T-cell (primary cell): ENCODE measurements at regions not wholly inside any gene's neighbourhood (a gene's known extent, or its start where the extent isn't known, plus 50 kb on each side); places are given as distances from the start of the nearest gene placed in this dataset.

Source experiments
- ATAC-seq, 4 experiments: fragments of 200-7000 bp in 3 of 4; fragments of 150-1000 bp in 1 of 4; cut with Tn5 transposase; replicated peaks in 1 of 4; 1 replicate in 3 of 4; 2 replicates in 1 of 4; pipeline ENCODE4 v1.10.0; 2021; ENCODE audit warnings: moderate library complexity in 3 of 4, mild to moderate bottlenecking in 2 of 4, moderate number of reproducible peaks in 1 of 4
- CTCF ChIA-PET, 2 donors: fragments of 300-600 bp; sonication (Branson Sonifier 250); formaldehyde crosslinking; loops; one replicate each; lab custom pipeline; 2022; ENCODE audit warnings: antibody characterized with exemption in 2 of 2; lab: Charles Lee
- POLR2A ChIA-PET, 2 donors: fragments of 300-600 bp; sonication (Branson Sonifier 250); formaldehyde crosslinking; loops; one replicate each; lab custom pipeline; 2022; ENCODE audit warnings: antibody characterized with exemption in 2 of 2; lab: Charles Lee
- DNase-seq, 35 experiments: peaks; one replicate each; pipeline versions ENCODE4 v3.0.0 to v3.0.0-alpha.2; 2013 to 2023
- H3K27ac ChIP-seq: one replicate; pipeline ENCODE4 v1.5.1; 2013; ENCODE audit warnings: low read length
- H3K27me3 ChIP-seq, 2 experiments: replicated peaks in 1 of 2; 1 replicate in 1 of 2; 2 replicates in 1 of 2; pipeline versions ENCODE4 v1.6.1 to v1.7.0; 2013; ENCODE audit warnings: low read length in 1 of 2, mixed read lengths in 1 of 2; ENCODE audit not compliant: control insufficient read depth in 2 of 2, insufficient read depth in 2 of 2; ENCODE audit errors: extremely low read depth in 1 of 2
- H3K36me3 ChIP-seq, 2 donors: 1 replicate in 1 of 2; 2 replicates in 1 of 2; pipeline versions ENCODE4 v1.6.1 to v1.7.0; 2013; ENCODE audit warnings: low read length in 1 of 2; ENCODE audit not compliant: control insufficient read depth in 2 of 2, insufficient read depth in 1 of 2; ENCODE audit errors: extremely low read depth in 1 of 2
- H3K4me1 ChIP-seq, 2 experiments: 1 replicate in 1 of 2; 2 replicates in 1 of 2; pipeline versions ENCODE4 v1.6.1 to v1.7.0; 2013; ENCODE audit warnings: low read length in 2 of 2, mixed read lengths in 1 of 2; ENCODE audit not compliant: insufficient read depth in 2 of 2, control insufficient read depth in 1 of 2; ENCODE audit errors: extremely low read depth in 1 of 2
- H3K4me3 ChIP-seq, 2 donors: 1 replicate in 1 of 2; 2 replicates in 1 of 2; pipeline versions ENCODE4 v1.5.1 to v1.7.0; 2013; ENCODE audit warnings: mild to moderate bottlenecking in 2 of 2, low read length in 1 of 2, moderate library complexity in 1 of 2; ENCODE audit not compliant: control insufficient read depth in 1 of 2; ENCODE audit errors: extremely low read depth in 1 of 2
- H3K9me3 ChIP-seq: 2 replicates; pipeline ENCODE4 v1.7.0; 2013
- H3K27ac Mint-ChIP-seq, 2 donors: one replicate each; pipeline ENCODE4 v1.8.0; 2020 to 2021; ENCODE audit warnings: mild to moderate bottlenecking in 2 of 2, mixed read lengths in 2 of 2
- H3K27me3 Mint-ChIP-seq, 2 donors: one replicate each; pipeline ENCODE4 v1.8.0; 2021 to 2022; ENCODE audit warnings: mixed read lengths in 2 of 2
- H3K36me3 Mint-ChIP-seq: one replicate; pipeline ENCODE4 v1.8.0; 2021; ENCODE audit warnings: mixed read lengths
- H3K4me1 Mint-ChIP-seq, 3 donors: one replicate each; pipeline ENCODE4 v1.8.0; 2020 to 2022; ENCODE audit warnings: mixed read lengths in 3 of 3, mild to moderate bottlenecking in 1 of 3
- H3K4me3 Mint-ChIP-seq, 3 donors: one replicate each; pipeline ENCODE4 v1.8.0; 2020 to 2022; ENCODE audit warnings: mild to moderate bottlenecking in 3 of 3, mixed read lengths in 3 of 3, moderate library complexity in 3 of 3
- H3K9me3 Mint-ChIP-seq, 3 donors: one replicate each; pipeline ENCODE4 v1.8.0; 2020 to 2022; ENCODE audit warnings: mixed read lengths in 3 of 3
- WGBS: methylation state at CpG from one replicate; pipeline ENCODE4 v1.1.5; 2013; ENCODE audit warnings: missing lambda C conversion rate; ENCODE audit not compliant: insufficient coverage; 5-methylcytosine and 5-hydroxymethylcytosine counted together

DNA sequence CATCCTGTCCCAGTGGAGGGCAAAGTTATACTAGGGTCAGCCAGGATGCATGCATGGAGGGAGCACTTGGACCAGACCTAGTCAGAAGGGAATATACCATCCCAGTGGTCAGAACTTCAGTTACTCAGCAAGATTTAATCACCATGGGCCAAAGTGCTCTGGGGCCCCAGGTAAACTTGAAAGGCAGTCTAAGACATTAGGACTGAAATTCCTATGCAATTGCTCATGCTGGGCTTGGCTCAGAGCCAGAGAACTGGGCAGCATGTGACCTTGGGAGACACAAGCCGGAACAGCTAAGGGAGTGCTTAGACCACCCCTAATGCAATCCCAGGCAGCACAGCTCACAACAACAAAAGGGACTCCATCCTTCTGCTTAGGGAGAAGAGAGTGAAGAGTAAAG, 401.3 kb downstream of the KCNJ3 start:
- ATAC-seq, result no peak

DNA sequence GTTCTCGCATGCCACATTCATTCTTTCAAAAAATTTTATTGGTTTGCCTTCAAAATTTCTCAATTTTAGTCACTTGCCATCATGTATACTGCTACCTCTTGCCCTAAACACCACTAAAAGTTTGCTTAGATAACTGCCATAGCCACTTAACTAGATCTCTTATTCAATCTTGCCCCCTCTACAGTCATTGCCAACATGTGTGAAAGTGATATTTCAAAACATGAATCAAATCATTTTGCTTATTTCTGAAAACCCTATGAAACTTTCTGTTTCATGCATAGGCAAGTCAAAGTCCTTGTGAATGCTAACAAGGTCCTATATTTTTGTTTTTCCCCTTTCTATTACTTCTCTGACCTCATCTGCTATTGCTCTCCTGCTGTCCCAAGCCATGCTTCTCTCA, 397.1 kb downstream of the KCNJ3 start:
- Histone ChIP-seq H3K4me1 (no peaks in the 10 kb centered on the region), H3K4me3 (no peak overlapping the region), H3K27me3 (no peaks in the 10 kb centered on the region), H3K27ac (no peak overlapping the region), H3K9me3 (no peaks in the 10 kb centered on the region), H3K36me3 (no peaks in the 10 kb centered on the region)
- POLR2A ChIA-PET, result no interaction called here
- 73% methylated on average over 1 of the region's 1 CpG for WGBS
- Mint-ChIP-seq H3K4me1 (no peaks in the 10 kb centered on the region), H3K27ac (no peak overlapping the region), H3K4me3 (no peak overlapping the region), H3K27me3 (no peaks in the 10 kb centered on the region), H3K9me3 (peaks cover 0 to 11% (median 4%) of the 10 kb centered on the region in 3 donors), H3K36me3 (no peaks in the 10 kb centered on the region)
- no peak for ATAC-seq
- CTCF ChIA-PET, result no interaction called here
- DNase-seq, result no peak

More for the DNA sequence above, 401.3 kb downstream of the KCNJ3 start:
- Mint-ChIP-seq H3K27ac (no peak overlapping the region), H3K9me3 (peaks cover 2 to 28% (median 9%) of the 10 kb centered on the region in 3 donors), H3K4me3 (no peak overlapping the region), H3K27me3 (no peaks in the 10 kb centered on the region), H3K4me1 (no peaks in the 10 kb centered on the region), H3K36me3 (no peaks in the 10 kb centered on the region)
- no peaks in the 10 kb centered on the region for H3K9me3 ChIP-seq
- no peak overlapping the region for H3K27ac ChIP-seq
- ChIA-PET POLR2A (no interaction called here), CTCF (no interaction called here)
- no peak overlapping the region for H3K4me3 ChIP-seq
- no peak for DNase-seq
- WGBS, result no CpG with 5 or more reads among the region's 1 CpG
- no peaks in the 10 kb centered on the region for H3K36me3 ChIP-seq
- no peaks in the 10 kb centered on the region for H3K27me3 ChIP-seq
- H3K4me1 ChIP-seq, result no peaks in the 10 kb centered on the region

GRCh38 chr2:155080373-155080772, 381.9 kb downstream of the KCNJ3 start:
- no peak overlapping the region for H3K27ac Mint-ChIP-seq
- ATAC-seq, result no peak
- no peaks in the 10 kb centered on the region for H3K36me3 Mint-ChIP-seq
- Histone ChIP-seq H3K27me3 (no peaks in the 10 kb centered on the region), H3K4me3 (no peak overlapping the region), H3K9me3 (no peaks in the 10 kb centered on the region), H3K27ac (no peak overlapping the region), H3K4me1 (no peaks in the 10 kb centered on the region), H3K36me3 (no peaks in the 10 kb centered on the region)
- WGBS, result 78% methylated on average over 2 of the region's 2 CpGs
- POLR2A ChIA-PET, result interaction anchor here in 1 of 2 donors (0.6 kb wide), 1 partner anchor 230 kb away, joined by 4 read pairs; no protein-coding TSS in a partner anchor
- CTCF ChIA-PET, result no interaction called here
- no peak for DNase-seq
- H3K9me3 Mint-ChIP-seq, result peaks cover 4 to 6% (median 5%) of the 10 kb centered on the region in 3 donors
- no peaks in the 10 kb centered on the region for H3K27me3 Mint-ChIP-seq
- no peak overlapping the region for H3K4me3 Mint-ChIP-seq
- no peaks in the 10 kb centered on the region for H3K4me1 Mint-ChIP-seq

DNA sequence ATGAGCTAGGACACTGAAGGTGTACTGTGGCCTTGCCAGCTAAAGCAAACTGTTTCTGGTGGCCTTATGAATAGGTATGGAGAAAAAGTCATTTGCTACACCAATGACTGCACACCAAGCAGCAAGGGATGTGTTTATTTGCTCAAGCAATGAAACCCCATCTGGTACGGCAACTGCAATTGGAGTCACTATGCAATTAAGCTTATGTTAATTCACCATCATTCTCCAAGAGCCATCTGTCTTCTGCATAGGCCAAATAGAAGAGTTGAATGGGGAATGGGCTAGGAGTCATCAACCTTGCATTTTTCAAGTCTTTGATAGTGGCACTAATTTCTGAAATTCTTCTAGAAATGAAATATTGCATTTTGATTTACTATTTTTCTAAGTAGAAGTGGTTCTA, 372.0 kb downstream of the KCNJ3 start:
- no peak for ATAC-seq
- CTCF ChIA-PET, result no interaction called here
- Histone ChIP-seq H3K9me3 (no peaks in the 10 kb centered on the region), H3K4me3 (no peak overlapping the region), H3K4me1 (no peaks in the 10 kb centered on the region), H3K36me3 (no peaks in the 10 kb centered on the region), H3K27ac (no peak overlapping the region), H3K27me3 (no peaks in the 10 kb centered on the region)
- Mint-ChIP-seq H3K36me3 (no peaks in the 10 kb centered on the region), H3K4me3 (no peak overlapping the region), H3K9me3 (peaks cover 3 to 4% (median 4%) of the 10 kb centered on the region in 3 donors), H3K4me1 (no peaks in the 10 kb centered on the region), H3K27me3 (no peaks in the 10 kb centered on the region), H3K27ac (no peak overlapping the region)
- DNase-seq, result no peak
- no CpG with 5 or more reads among the region's 1 CpG for WGBS
- POLR2A ChIA-PET, result no interaction called here

GRCh38 chr2:155062922-155063258, 364.4 kb downstream of the KCNJ3 start:
- Mint-ChIP-seq H3K27me3 (no peaks in the 10 kb centered on the region), H3K36me3 (no peaks in the 10 kb centered on the region), H3K4me3 (no peak overlapping the region), H3K9me3 (peaks cover 0 to 9% (median 9%) of the 10 kb centered on the region in 3 donors), H3K4me1 (no peaks in the 10 kb centered on the region), H3K27ac (no peak overlapping the region)
- POLR2A ChIA-PET, result no interaction called here
- CTCF ChIA-PET, result no interaction called here
- Histone ChIP-seq H3K4me1 (no peaks in the 10 kb centered on the region), H3K4me3 (no peak overlapping the region), H3K27ac (no peak overlapping the region), H3K9me3 (no peaks in the 10 kb centered on the region), H3K27me3 (no peaks in the 10 kb centered on the region), H3K36me3 (no peaks in the 10 kb centered on the region)
- ATAC-seq, result no peak
- WGBS, result no CpG with 5 or more reads among the region's 1 CpG
- DNase-seq, result no peak

GRCh38 chr2:155062250-155062921, 363.9 kb downstream of the KCNJ3 start:
- no peaks in the 10 kb centered on the region for H3K4me1 Mint-ChIP-seq

DNA sequence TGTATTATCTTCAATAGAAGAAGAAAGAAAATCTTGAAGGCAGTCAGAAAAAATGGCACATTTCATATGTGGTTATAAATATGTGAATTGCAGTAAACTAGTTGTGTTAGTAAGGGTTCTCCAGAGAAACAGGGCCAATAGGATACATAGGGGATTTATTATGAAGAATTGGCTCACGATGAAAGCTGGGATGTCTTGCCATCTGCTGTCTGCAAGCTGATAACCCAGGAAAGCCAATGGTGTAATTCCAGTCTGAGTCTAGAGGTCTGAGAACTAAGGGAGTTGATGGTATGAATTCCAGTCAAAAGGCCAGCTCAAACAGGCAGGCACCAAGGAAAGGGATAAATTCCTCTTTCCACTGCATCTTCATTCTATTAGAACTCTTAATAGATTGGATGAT, 362.4 kb downstream of the KCNJ3 start:
- Mint-ChIP-seq H3K27me3 (no peaks in the 10 kb centered on the region), H3K27ac (no peak overlapping the region), H3K9me3 (peaks cover 4 to 9% (median 5%) of the 10 kb centered on the region in 3 donors), H3K4me1 (no peaks in the 10 kb centered on the region), H3K36me3 (no peaks in the 10 kb centered on the region), H3K4me3 (no peak overlapping the region)
- H3K27me3 ChIP-seq, result no peaks in the 10 kb centered on the region
- ChIA-PET POLR2A (no interaction called here), CTCF (no interaction called here)
- H3K36me3 ChIP-seq, result no peaks in the 10 kb centered on the region
- H3K27ac ChIP-seq, result no peak overlapping the region
- H3K4me3 ChIP-seq, result no peak overlapping the region
- WGBS, result 100% methylated on average over 1 of the region's 1 CpG
- no peaks in the 10 kb centered on the region for H3K4me1 ChIP-seq
- ATAC-seq, result no peak
- DNase-seq, result no peak
- no peaks in the 10 kb centered on the region for H3K9me3 ChIP-seq

More at GRCh38 chr2:155062250-155062921, 363.9 kb downstream of the KCNJ3 start:
- no peaks in the 10 kb centered on the region for H3K9me3 ChIP-seq
- H3K4me3 ChIP-seq, result no peak overlapping the region
- CTCF ChIA-PET, result no interaction called here
- 67% methylated on average over 1 of the region's 2 CpGs for WGBS
- H3K36me3 ChIP-seq, result no peaks in the 10 kb centered on the region
- DNase-seq (no peak), ATAC-seq (no peak)
- Mint-ChIP-seq H3K27ac (no peak overlapping the region), H3K27me3 (no peaks in the 10 kb centered on the region), H3K4me3 (no peak overlapping the region), H3K36me3 (no peaks in the 10 kb centered on the region), H3K9me3 (peaks cover 0 to 9% (median 9%) of the 10 kb centered on the region in 3 donors)
- POLR2A ChIA-PET, result no interaction called here
- H3K4me1 ChIP-seq, result no peaks in the 10 kb centered on the region
- H3K27ac ChIP-seq, result no peak overlapping the region
- H3K27me3 ChIP-seq, result no peaks in the 10 kb centered on the region
